ENCODE measurements at regions not wholly inside any gene's neighbourhood (a gene's known extent, or its start where the extent isn't known, plus 50 kb on each side); places are given as distances from the start of the nearest gene placed in this dataset.

DNA sequence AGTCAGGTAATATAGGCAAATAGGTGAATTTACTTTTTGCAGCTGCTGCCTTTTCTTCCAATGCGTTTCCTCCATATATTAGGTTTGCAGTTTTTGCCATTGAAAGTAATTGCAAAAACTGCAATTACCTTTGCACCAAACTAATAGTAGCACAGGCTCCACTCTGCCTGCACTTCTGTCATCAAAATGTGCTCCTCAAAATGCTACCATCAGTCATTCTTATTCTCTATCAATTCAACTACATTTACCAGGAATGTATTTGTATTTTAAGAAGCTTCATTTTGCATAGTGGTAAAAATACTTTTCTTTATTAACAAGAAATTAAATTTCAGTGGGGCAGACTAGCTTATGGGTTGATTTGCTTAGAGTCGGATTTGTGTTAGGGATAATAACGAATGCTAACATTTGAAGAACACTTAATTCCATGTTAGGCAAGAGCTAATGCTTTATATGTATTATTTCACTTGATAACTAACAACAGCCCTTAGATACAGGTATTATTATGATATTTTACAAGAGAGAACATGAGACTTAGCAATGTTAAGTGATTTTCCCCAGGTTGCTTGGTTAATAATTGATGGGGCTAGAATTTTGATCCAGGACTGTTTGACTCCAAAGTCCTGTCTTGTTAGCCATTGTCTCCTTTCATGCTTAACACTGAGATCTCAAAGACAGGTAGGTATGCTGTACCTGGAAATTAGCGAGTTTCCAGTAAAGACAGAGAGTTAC lies 300.4 kb downstream of the MAN2A1 start:
- TF ChIP-seq, protein P1, sequence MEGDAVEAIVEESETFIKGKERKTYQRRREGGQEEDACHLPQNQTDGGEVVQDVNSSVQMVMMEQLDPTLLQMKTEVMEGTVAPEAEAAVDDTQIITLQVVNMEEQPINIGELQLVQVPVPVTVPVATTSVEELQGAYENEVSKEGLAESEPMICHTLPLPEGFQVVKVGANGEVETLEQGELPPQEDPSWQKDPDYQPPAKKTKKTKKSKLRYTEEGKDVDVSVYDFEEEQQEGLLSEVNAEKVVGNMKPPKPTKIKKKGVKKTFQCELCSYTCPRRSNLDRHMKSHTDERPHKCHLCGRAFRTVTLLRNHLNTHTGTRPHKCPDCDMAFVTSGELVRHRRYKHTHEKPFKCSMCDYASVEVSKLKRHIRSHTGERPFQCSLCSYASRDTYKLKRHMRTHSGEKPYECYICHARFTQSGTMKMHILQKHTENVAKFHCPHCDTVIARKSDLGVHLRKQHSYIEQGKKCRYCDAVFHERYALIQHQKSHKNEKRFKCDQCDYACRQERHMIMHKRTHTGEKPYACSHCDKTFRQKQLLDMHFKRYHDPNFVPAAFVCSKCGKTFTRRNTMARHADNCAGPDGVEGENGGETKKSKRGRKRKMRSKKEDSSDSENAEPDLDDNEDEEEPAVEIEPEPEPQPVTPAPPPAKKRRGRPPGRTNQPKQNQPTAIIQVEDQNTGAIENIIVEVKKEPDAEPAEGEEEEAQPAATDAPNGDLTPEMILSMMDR (IDR thresholded peaks at IDR 0.05; ENCODE audit: extremely low read depth in 1 of 2, insufficient read depth in 1 of 2, low read depth in 1 of 2, low read length in 2 of 2): no peak
- TF ChIP-seq POLR2AphosphoS5 (IDR thresholded peaks at IDR 0.05; ENCODE audit: insufficient read depth, low read depth, low read length): no peak
- no peak for TF ChIP-seq POLR2A (IDR thresholded peaks at IDR 0.05; ENCODE audit: low read depth, low read length)

Data from endothelial cell of umbilical vein (primary cell).